HEK293T (cell line): ENCODE measurements at regions not wholly inside any gene's neighbourhood (a gene's known extent, or its start where the extent isn't known, plus 50 kb on each side); places are given as distances from the start of the nearest gene placed in this dataset.

Source experiments
- CTCF ChIA-PET: fragments of 350-600 bp; formaldehyde crosslinking; extraction: SDS; loops from one replicate; lab custom pipeline; 2021; ENCODE audit warnings: antibody characterized with exemption, inconsistent platforms; lab: Yijun Ruan, JAX
- POLR2A ChIA-PET: fragments of 350-600 bp; formaldehyde crosslinking; extraction: SDS; loops from one replicate; lab custom pipeline; 2020; ENCODE audit warnings: antibody characterized with exemption, inconsistent platforms; lab: Yijun Ruan, JAX
- DNase-seq: peaks from one replicate; pipeline ENCODE4 v3.0.0; 2012; ENCODE audit warnings: mixed read lengths; ENCODE audit errors: extremely low spot score
- ARNT ChIP-seq: fragments of 450-650 bp; IDR thresholded peaks from 2 replicates; pipeline ENCODE4 v1.6.1; 2017; ENCODE audit warnings: mild to moderate bottlenecking
- BHLHE40 ChIP-seq: fragments of 450-650 bp; IDR thresholded peaks from 2 replicates; pipeline ENCODE4 v1.6.1; 2016; ENCODE audit warnings: mild to moderate bottlenecking, moderate library complexity, borderline replicate concordance
- CTBP1 ChIP-seq: fragments of 450-650 bp; IDR thresholded peaks from 2 replicates; pipeline ENCODE4 v1.6.1; 2016; ENCODE audit warnings: borderline replicate concordance
- ELF4 ChIP-seq: fragments of 450-650 bp; IDR thresholded peaks from 2 replicates; pipeline ENCODE4 v1.6.1; 2017; ENCODE audit warnings: antibody characterized with exemption
- FOXA1 ChIP-seq: fragments of 450-650 bp; IDR thresholded peaks from 2 replicates; pipeline ENCODE4 v1.6.1; 2016; ENCODE audit warnings: mild to moderate bottlenecking
- FOXK2 ChIP-seq: fragments of 450-650 bp; IDR thresholded peaks from 2 replicates; pipeline ENCODE4 v1.6.1; 2016; ENCODE audit warnings: mild to moderate bottlenecking
- FOXM1 ChIP-seq: fragments of 450-650 bp; IDR thresholded peaks from 2 replicates; pipeline ENCODE4 v1.6.1; 2017; ENCODE audit warnings: mild to moderate bottlenecking, borderline replicate concordance
- HDGF ChIP-seq: fragments of 450-650 bp; IDR thresholded peaks from 2 replicates; pipeline ENCODE4 v1.6.1; 2017; ENCODE audit warnings: antibody characterized with exemption, borderline replicate concordance
- L3MBTL2 ChIP-seq: fragments of 450-650 bp; conservative IDR thresholded peaks from 2 replicates; pipeline ENCODE4 v1.6.1; 2016; ENCODE audit warnings: mild to moderate bottlenecking
- LEF1 ChIP-seq: fragments of 450-650 bp; IDR thresholded peaks from 2 replicates; pipeline ENCODE4 v1.6.1; 2017; ENCODE audit warnings: mild to moderate bottlenecking, borderline replicate concordance
- NFRKB ChIP-seq: fragments of 450-650 bp; IDR thresholded peaks from 2 replicates; pipeline ENCODE4 v1.6.1; 2016; ENCODE audit warnings: mild to moderate bottlenecking, moderate library complexity
- SP1 ChIP-seq: fragments of 450-650 bp; IDR thresholded peaks from 2 replicates; pipeline ENCODE4 v1.6.1; 2017
- SUZ12 ChIP-seq: fragments of 450-650 bp; IDR thresholded peaks from 2 replicates; pipeline ENCODE4 v1.6.1; 2016; ENCODE audit warnings: mild to moderate bottlenecking
- TARDBP ChIP-seq: fragments of 450-650 bp; IDR thresholded peaks from 2 replicates; pipeline ENCODE4 v1.6.1; 2016
- ZNF384 ChIP-seq: fragments of 450-650 bp; IDR thresholded peaks from 2 replicates; pipeline ENCODE4 v1.6.1; 2016
- TF ChIP-seq, protein P1 (sequence below): fragments of 450-650 bp; IDR thresholded peaks from 2 replicates; pipeline ENCODE4 v1.6.1; 2016

- TF ChIP-seq HDGF (no peak), CTBP1 (no peak), SP1 (no peak), ARNT (no peak), NFRKB (no peak), SUZ12 (no peak), L3MBTL2 (no peak), FOXK2 (no peak), FOXA1 (no peak), BHLHE40 (no peak), ELF4 (no peak), TARDBP (no peak), FOXM1 (no peak), LEF1 (no peak), ZNF384 (no peak)
- TF ChIP-seq, protein P1, sequence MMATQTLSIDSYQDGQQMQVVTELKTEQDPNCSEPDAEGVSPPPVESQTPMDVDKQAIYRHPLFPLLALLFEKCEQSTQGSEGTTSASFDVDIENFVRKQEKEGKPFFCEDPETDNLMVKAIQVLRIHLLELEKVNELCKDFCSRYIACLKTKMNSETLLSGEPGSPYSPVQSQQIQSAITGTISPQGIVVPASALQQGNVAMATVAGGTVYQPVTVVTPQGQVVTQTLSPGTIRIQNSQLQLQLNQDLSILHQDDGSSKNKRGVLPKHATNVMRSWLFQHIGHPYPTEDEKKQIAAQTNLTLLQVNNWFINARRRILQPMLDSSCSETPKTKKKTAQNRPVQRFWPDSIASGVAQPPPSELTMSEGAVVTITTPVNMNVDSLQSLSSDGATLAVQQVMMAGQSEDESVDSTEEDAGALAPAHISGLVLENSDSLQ: no peak
- DNase-seq: no peak
- POLR2A ChIA-PET: no interaction called here
- CTCF ChIA-PET: no interaction called here
Measured at GRCh38 chr6:134675110-134676054, 274.5 kb downstream of the ALDH8A1 start.

DNA sequence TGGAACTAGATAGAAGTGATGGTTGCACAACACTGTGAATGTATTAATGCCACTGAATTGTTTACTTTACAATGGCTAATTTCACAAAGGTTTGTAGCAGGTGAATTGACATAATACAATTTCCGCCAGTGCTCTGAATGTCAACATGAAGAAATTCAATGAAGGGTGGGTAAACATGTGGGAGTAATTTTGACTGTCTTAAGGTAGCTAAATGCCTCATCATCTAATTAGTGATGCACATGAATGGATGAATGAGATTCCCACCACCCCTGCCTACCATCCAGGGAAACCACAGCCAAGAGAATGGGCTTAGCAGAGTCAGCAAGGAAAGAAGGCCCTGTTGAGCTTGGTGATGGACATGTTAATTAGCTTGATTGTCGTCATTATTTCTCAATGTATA, 275.3 kb downstream of the ALDH8A1 start:
- TF ChIP-seq ZNF384 (no peak), NFRKB (no peak), CTBP1 (no peak), HDGF (no peak), FOXK2 (no peak), LEF1 (no peak), SUZ12 (no peak), BHLHE40 (no peak), FOXA1 (no peak), L3MBTL2 (no peak), ARNT (no peak), FOXM1 (no peak), SP1 (no peak), TARDBP (no peak), ELF4 (no peak)
- TF ChIP-seq, protein P1: no peak
- CTCF ChIA-PET: interaction anchor here (1.1 to 1.3 kb wide), 2 partner anchors 34 to 148 kb away, joined by 3 read pairs; no protein-coding TSS in a partner anchor
- no peak for DNase-seq
- POLR2A ChIA-PET: no interaction called here

GRCh38 chr6:134669485-134669884, 280.4 kb downstream of the ALDH8A1 start:
- ChIA-PET POLR2A (no interaction called here), CTCF (no interaction called here)
- DNase-seq: no peak
- TF ChIP-seq FOXK2 (no peak), ZNF384 (no peak)

- ChIA-PET POLR2A (no interaction called here), CTCF (no interaction called here)
- no peak for DNase-seq
- no peak for TF ChIP-seq ZNF384
Measured at GRCh38 chr6:134667111-134667510, 282.8 kb downstream of the ALDH8A1 start.

- TF ChIP-seq NFRKB: no peak
- TF ChIP-seq ELF4: no peak
- TF ChIP-seq SUZ12: no peak
- ChIA-PET CTCF (no interaction called here), POLR2A (no interaction called here)
- no peak for DNase-seq
Measured at GRCh38 chr6:134666125-134666524, 283.8 kb downstream of the ALDH8A1 start.

DNA sequence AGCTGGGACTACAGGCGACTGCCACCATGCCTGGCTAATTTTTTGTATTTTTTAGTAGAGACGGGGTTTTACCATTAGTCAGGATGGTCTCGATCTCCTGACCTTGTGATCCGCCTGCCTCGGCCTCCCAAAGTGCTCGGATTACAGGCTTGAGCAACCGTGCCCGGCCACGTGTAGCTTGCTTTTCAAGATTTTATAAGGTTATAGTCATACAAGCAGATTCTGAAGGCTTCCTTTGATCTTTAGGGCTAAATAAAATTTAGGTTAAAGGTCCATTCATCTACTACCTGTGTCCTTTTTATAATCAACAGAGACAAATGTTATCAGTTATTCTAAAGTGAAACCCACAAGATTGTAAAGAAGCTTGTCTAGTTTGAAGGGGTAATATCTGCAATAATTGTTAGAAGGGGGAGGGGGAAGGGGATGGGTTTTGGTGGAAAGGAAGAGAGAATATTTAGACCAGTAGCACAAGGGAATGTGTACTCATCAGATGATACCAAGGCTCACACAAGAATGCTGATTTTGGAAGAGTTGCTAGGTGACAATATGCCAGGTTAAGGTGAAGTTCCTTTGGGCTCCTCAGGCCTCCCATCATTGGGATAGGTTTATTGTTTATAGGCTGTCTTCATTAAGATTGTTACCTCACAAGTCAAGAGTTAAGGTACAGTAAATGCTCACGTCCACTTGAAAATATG, 284.7 kb downstream of the ALDH8A1 start:
- POLR2A ChIA-PET: no interaction called here
- no peak for DNase-seq
- CTCF ChIA-PET: no interaction called here

More for the DNA sequence above, 284.7 kb downstream of the ALDH8A1 start:
- TF ChIP-seq FOXM1: no peak
- no peak for TF ChIP-seq ARNT
- TF ChIP-seq SP1: no peak
- TF ChIP-seq HDGF: no peak
- TF ChIP-seq NFRKB: no peak
- TF ChIP-seq FOXA1: no peak
- TF ChIP-seq SUZ12: no peak
- no peak for TF ChIP-seq ELF4
